EH (cell line): ENCODE measurements at regions not wholly inside any gene's neighbourhood (a gene's known extent, or its start where the extent isn't known, plus 50 kb on each side); places are given as distances from the start of the nearest gene placed in this dataset.

Experiments
- DNase-seq: peaks from one replicate; pipeline ENCODE4 v3.0.0-alpha.2; 2015; ENCODE audit warnings: low read depth

DNA sequence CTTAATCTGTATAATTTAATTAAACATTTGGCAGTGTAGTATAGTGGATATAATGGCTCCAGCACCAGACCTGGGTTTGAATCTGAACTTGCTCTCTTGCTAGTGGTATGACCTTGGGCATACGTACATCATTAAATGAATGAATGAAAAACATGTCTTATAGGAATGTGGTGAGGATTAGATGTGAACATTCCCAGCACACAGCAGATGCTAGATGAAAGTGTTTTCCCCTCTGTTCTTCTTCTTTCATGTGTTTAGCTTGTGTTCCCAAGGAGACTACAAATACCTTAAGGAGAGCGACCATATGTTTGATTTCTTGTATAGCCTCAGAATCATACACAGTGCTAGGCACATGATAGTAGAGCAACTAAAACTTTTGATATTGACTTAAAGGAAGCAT lies 56.5 kb downstream of the CT47B1 start:
- no peak for DNase-seq

DNA sequence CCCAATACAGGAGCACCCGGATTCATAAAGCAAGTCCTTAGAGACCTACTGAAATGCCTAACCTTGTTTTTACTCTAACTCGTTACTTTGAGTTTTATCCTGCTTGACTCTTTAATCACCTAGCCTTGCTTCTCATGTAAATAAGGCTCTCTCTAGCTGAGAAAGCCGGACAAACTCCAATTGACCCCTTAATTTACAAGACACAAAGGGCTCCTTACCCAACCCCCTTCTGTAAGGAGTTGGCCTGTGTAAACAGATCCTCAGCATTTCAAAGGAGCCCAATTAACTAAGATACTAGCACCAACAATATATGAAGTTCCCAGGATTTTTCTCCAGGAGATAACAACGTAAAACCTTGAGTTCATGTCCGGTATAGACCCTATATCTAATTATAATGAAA lies 61.7 kb downstream of the CT47B1 start:
- DNase-seq, result no peak

DNA sequence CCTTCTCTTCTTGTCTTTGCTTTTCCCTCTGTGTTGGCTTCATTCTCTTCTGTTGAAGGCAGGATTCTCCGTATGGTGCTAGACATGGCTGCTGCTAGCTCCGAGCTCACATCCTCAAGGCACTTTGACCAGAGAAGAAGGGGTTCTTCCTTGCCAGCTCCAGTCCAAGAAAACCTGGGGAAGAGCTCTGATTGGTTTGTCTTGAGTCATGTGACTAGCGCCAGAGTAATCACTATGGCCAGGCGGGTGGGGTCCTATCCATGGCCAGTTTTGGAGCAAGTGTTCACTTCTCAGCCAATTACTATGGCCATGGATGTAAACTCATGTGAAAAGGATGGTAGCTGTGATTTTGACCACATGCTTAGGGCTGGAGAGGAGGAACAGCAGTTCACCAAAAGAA lies 74.2 kb downstream of the CT47B1 start:
- no peak for DNase-seq

GRCh38 chrX:120797188-120797851 lies 78.3 kb downstream of the CT47B1 start:
- peak; percentile 48 for DNase-seq

GRCh38 chrX:120795301-120795700 lies 80.4 kb downstream of the CT47B1 start:
- peak; percentile 30 for DNase-seq

- peak; percentile 29 for DNase-seq
Observed at GRCh38 chrX:120794525-120794975, 81.1 kb downstream of the CT47B1 start.

GRCh38 chrX:120793098-120793497 lies 82.6 kb downstream of the CT47B1 start:
- no peak for DNase-seq

DNA sequence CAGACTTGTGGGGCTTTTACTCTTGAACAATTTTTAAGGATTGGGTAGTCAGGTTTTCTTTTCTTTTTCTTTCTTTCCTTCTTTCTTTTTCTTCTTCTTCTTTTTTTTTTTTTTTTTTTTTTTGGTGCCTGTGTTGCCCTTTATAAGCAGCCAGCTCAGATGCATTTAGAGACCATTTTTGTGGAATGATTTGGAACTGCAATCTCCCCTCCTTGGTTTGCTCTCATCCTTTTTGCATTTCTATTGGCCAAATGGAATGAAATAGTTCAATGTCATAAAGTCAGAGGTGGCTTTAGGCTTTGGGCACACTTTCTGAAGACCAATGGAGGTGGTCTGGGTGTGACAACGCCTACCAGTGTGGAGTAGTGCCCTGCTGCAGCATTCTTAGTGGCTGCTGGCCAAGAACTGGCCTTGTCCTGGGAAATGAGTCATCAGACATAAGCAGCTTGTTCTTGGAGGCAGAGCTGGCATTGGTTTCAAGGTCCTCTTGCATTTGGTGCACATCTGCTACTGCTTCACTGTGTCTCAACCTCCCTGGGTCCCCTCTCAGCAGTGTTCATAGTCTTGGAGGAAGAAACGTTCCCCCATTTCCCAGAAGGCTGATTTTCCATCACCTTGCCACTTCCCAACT lies 84.5 kb downstream of the CT47B1 start:
- peak; percentile 84 for DNase-seq

GRCh38 chrX:120790552-120790951 lies 85.1 kb downstream of the CT47B1 start:
- no peak for DNase-seq

DNA sequence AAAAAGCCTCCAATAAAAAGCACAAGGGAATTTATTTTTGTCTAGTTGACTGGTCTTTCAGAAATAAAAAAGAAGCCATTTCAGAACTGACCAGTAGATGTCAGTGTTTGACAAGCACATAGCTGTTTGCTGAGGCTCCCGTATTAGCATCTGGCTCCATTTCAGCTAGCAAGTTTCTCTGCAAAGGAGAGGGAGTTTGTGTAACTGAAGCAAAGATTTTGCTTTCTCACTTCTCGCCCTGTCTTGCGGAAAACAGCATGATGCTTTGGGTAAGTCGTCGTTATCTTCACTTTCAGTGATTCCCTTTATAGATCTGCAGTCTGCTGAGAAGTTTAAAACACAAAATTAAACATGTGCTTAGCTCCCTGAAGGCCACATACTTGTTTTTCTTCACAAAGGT lies 85.5 kb downstream of the CT47B1 start:
- peak; percentile 76 for DNase-seq

GRCh38 chrX:120781403-120781802 lies 94.3 kb downstream of the CT47B1 start:
- DNase-seq, result peak; percentile 52

DNA sequence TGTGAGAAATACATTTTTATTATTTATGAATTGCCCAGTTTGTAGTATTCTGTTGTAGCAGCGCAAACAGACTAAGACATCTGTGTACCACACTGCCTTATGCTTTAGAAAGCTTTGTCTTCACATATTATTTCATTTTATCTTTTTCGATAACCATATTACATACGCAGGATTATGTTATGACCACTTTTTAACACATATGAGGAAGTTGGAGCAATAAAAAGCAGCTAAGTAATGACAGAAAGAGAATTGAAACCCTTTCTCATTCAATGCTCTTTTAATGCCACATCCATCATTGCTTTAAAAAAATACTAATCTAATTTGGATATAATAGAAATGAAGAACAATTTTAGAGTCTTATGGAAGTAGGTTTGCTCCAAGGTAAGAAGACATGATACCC lies 99.7 kb downstream of the CT47B1 start:
- DNase-seq, result no peak

- no peak for DNase-seq
Observed at GRCh38 chrX:120774606-120775005, 101.1 kb downstream of the CT47B1 start.

DNA sequence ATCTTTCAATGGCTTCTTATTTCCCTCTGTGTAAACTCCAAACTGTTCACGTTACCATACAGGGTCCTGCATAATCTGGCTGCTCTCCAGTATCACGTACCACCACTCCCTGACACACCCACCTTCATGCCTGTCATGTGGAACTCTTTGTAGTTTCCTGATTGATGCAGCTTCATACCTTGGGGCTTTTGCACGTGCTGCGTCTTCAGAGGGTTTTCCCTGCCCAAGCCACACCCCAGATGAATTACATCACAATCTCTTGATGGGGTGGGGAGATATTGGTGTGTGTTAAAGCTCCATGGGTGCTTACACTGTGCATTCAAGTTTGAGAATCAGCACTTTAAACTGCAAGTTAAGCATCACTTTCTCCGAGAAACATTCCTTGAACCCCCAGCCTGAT lies 101.9 kb downstream of the CT47B1 start:
- DNase-seq, result no peak

GRCh38 chrX:120769576-120770341 lies 105.9 kb downstream of the CT47B1 start:
- DNase-seq, result peak; percentile 80

DNA sequence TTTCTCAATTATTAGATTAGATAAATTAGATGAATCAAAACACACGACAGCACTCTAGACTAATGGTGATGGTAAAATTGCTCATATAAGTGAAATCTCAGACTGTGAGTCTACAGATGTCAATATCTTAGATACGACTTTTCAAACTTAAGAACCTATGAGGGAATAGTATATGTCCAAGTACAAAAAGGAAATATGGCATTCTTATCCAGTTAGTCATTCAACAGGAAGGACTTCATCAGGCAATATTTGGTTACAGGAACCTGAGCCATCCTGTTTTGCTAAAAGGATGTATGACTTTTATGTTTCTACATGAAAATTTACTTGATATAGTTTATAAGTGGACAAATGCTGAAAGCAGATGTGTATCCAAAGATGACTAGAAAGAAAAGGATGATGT lies 107.0 kb downstream of the CT47B1 start:
- peak; percentile 71 for DNase-seq

DNA sequence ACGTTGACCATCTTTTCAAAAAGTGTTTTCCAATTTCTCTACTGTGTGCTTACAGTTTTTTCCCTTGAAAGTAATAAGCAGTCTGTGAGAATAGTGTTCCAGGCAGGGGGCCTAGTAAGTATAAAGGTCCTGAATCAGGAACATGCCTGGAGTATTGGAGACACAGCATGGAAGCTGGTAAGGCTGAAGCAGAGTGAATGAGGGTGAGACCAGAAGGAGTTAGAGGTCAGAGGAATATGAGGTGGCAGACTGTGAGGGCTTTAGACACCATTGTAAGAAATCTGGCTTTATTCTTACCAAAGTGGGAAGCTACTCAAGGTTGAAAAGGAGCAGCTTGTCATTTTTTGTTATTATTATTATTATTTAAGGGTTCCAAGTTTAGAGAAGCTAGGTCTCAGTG lies 107.4 kb downstream of the CT47B1 start:
- no peak for DNase-seq

- DNase-seq, result no peak
Observed at GRCh38 chrX:120763269-120763668, 112.4 kb downstream of the CT47B1 start.

DNA sequence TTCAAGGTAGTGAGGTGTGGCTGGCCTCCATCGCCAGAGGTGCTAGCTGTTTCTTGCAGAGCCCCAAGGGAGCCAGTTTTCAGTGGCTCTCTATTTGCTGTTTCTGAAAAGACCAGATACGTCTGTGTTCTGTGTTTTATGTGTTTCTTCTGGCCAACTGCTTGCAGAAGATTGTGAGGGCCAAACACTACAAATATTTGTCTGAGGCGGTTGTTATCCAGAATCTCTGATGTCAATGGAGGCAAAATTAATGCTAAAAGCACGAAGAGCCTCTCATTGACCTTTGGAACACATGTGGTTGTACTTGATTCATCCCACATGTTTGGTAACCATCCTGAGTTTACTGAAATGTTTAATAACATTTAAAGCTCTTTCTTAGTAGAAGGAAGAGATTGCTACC lies 113.9 kb downstream of the CT47B1 start:
- peak; percentile 95 for DNase-seq

DNA sequence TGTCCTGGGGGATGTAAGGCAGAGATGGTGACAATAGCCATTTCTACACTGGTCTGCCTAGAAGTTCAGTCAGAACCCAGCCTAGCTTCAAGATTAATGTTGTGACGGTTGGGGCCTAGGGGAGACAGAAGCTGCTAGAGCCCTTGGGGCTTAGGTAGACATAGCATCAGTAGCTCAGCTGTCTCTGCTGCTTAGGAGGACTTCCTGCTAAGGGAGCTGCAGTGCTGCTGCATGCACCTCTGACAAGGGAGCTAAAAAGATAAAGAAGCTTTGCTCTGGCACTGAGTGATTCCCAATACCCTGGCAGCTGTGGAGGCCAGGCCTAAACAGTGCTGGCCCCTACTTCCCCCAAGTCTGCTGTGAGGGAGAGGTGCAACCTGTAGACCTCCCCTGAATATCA lies 116.0 kb downstream of the CT47B1 start:
- DNase-seq, result no peak

DNA sequence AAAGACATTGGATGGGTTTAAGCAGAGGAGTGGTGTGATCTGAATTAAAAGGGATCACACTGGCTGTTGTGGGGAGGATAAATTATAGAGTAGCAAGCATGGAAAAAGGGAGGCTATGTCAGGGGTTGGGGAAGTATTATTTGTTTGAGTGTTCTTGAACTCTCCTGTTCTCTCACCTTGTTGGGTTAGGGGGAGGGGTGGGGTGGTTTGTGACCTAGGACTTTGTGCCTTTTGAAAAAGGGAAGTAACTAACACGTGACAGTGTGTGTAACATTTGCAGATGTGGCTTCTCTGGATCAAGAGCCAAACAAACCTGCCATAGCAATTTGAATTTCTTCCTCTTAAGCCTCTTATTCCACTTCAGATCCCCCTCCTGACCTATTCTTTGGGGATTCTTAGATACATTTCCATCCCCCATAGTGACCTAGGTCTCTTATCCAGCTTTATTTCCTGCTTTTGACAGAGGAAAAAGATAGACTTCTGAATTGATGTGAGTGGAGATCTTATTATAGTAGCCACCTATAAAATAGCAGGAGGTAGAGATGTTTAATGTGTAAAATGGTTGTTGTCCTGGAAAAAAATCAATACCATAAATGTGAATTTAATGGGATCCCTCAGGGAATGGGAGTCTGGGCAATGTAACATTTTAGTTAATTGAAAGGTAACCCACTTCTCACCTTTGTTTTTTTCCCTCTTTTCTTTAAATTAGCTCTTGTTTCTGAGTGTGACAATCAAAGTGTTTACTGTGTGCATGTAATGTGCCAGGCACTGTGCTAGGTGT lies 120.4 kb downstream of the CT47B1 start:
- DNase-seq, result no peak
